Esophagus squamous epithelium (tissue), 5 donors: ENCODE measurements at regions not wholly inside any gene's neighbourhood (a gene's known extent, or its start where the extent isn't known, plus 50 kb on each side); places are given as distances from the start of the nearest gene placed in this dataset.

Experiments
- DNase-seq: peaks from one replicate; lab custom pipeline; 2025; lab: John Stamatoyannopoulos, UW
- H3K27ac ChIP-seq, 4 donors: fragments of 200-600 bp; sonication (generic); one replicate each; pipeline ENCODE4 v1.5.1; 2016 to 2019; ENCODE audit warnings: mild to moderate bottlenecking in 1 of 4
- H3K27me3 ChIP-seq, 4 donors: fragments of 200-600 bp; sonication (generic); 1 replicate in 3 of 4; 2 replicates in 1 of 4; pipeline versions ENCODE4 v1.5.1 to v1.6.0; 2017 to 2021; ENCODE audit warnings: antibody characterized with exemption in 1 of 4
- H3K36me3 ChIP-seq, 3 donors: fragments of 200-600 bp; sonication (generic); one replicate each; pipeline ENCODE4 v1.5.1; 2016 to 2019
- H3K4me1 ChIP-seq, 3 donors: fragments of 200-600 bp; sonication (generic); one replicate each; pipeline ENCODE4 v1.5.1; 2017 to 2019
- H3K4me3 ChIP-seq, 4 donors: fragments of 200-600 bp; sonication (generic); 1 replicate in 3 of 4; 2 replicates in 1 of 4; pipeline ENCODE4 v1.5.1; 2016 to 2019; ENCODE audit warnings: mild to moderate bottlenecking in 2 of 4, moderate library complexity in 1 of 4
- H3K9me3 ChIP-seq, 3 donors: fragments of 200-600 bp; sonication (generic); one replicate each; pipeline ENCODE4 v1.5.1; 2016 to 2019
- POLR2A ChIP-seq, 4 donors: fragments of 450-650 bp; IDR thresholded peaks; one replicate each; pipeline ENCODE4 v1.6.1; 2017; ENCODE audit warnings: antibody characterized with exemption in 4 of 4, mild to moderate bottlenecking in 4 of 4, moderate library complexity in 3 of 4
- WGBS, 2 donors: methylation state at CpG; one replicate each; pipeline ENCODE4 v1.1.5; 2018; 5-methylcytosine and 5-hydroxymethylcytosine counted together
- intact Hi-C: fragments of 100-400 bp; cut with DNase I; formaldehyde crosslinking; loops from one replicate; pipeline ENCODE4 v1.15.0; 2022
- TF ChIP-seq, protein P1 (sequence below), 6 experiments: fragments of 450-650 bp in 4 of 6; fragments of 200-600 bp in 2 of 6; sonication (generic) in 2 of 6; IDR thresholded peaks; one replicate each; pipeline ENCODE4 v1.5.1; 2016 to 2019; ENCODE audit warnings: antibody characterized with exemption in 6 of 6, mild to moderate bottlenecking in 4 of 6, moderate library complexity in 4 of 6
- donor health status: DM: yes; HTN: yes; CAD: no.

- Histone ChIP-seq H3K4me3 (no peak overlapping the region), H3K4me1 (no peaks in the 10 kb centered on the region), H3K9me3 (no peaks in the 10 kb centered on the region), H3K27ac (no peak overlapping the region), H3K27me3 (no peaks in the 10 kb centered on the region), H3K36me3 (no peaks in the 10 kb centered on the region)
- no peak for TF ChIP-seq POLR2A (IDR thresholded peaks at IDR 0.05)
- TF ChIP-seq, protein P1, sequence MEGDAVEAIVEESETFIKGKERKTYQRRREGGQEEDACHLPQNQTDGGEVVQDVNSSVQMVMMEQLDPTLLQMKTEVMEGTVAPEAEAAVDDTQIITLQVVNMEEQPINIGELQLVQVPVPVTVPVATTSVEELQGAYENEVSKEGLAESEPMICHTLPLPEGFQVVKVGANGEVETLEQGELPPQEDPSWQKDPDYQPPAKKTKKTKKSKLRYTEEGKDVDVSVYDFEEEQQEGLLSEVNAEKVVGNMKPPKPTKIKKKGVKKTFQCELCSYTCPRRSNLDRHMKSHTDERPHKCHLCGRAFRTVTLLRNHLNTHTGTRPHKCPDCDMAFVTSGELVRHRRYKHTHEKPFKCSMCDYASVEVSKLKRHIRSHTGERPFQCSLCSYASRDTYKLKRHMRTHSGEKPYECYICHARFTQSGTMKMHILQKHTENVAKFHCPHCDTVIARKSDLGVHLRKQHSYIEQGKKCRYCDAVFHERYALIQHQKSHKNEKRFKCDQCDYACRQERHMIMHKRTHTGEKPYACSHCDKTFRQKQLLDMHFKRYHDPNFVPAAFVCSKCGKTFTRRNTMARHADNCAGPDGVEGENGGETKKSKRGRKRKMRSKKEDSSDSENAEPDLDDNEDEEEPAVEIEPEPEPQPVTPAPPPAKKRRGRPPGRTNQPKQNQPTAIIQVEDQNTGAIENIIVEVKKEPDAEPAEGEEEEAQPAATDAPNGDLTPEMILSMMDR (IDR thresholded peaks at IDR 0.05) = no peak
- intact Hi-C loops = no loop called here
- WGBS, 2 donors = 58 to 64% methylated on average over 2 of the region's 2 CpGs
- no peak for DNase-seq
Measured at GRCh38 chr4:55723403-55723802, 87.3 kb upstream of the NMU start.

- Histone ChIP-seq H3K4me3 (no peak overlapping the region), H3K27ac (no peak overlapping the region), H3K27me3 (no peaks in the 10 kb centered on the region), H3K9me3 (no peaks in the 10 kb centered on the region), H3K36me3 (no peaks in the 10 kb centered on the region), H3K4me1 (no peaks in the 10 kb centered on the region)
- DNase-seq = no peak
- intact Hi-C loops = no loop called here
- 47 to 62% methylated on average over 4 of the region's 4 CpGs for WGBS, 2 donors
- TF ChIP-seq, protein P1 (IDR thresholded peaks at IDR 0.05) = no peak
Measured at GRCh38 chr4:55725057-55725456, 89.0 kb upstream of the NMU start.

GRCh38 chr4:55727746-55728145, 91.6 kb upstream of the NMU start:
- WGBS, 2 donors = 90 to 93% methylated on average over 2 of the region's 2 CpGs
- TF ChIP-seq POLR2A (IDR thresholded peaks at IDR 0.05) = no peak
- TF ChIP-seq, protein P1 (IDR thresholded peaks at IDR 0.05) = no peak
- H3K4me1 ChIP-seq = peaks cover 0 to 6% (median 0%) of the 10 kb centered on the region in 3 donors
- no peaks in the 10 kb centered on the region for H3K27me3 ChIP-seq
- H3K27ac ChIP-seq = no peak overlapping the region
- intact Hi-C loops = no loop called here
- no peak overlapping the region for H3K4me3 ChIP-seq
- H3K9me3 ChIP-seq = no peaks in the 10 kb centered on the region
- H3K36me3 ChIP-seq = no peaks in the 10 kb centered on the region
- no peak for DNase-seq

DNA sequence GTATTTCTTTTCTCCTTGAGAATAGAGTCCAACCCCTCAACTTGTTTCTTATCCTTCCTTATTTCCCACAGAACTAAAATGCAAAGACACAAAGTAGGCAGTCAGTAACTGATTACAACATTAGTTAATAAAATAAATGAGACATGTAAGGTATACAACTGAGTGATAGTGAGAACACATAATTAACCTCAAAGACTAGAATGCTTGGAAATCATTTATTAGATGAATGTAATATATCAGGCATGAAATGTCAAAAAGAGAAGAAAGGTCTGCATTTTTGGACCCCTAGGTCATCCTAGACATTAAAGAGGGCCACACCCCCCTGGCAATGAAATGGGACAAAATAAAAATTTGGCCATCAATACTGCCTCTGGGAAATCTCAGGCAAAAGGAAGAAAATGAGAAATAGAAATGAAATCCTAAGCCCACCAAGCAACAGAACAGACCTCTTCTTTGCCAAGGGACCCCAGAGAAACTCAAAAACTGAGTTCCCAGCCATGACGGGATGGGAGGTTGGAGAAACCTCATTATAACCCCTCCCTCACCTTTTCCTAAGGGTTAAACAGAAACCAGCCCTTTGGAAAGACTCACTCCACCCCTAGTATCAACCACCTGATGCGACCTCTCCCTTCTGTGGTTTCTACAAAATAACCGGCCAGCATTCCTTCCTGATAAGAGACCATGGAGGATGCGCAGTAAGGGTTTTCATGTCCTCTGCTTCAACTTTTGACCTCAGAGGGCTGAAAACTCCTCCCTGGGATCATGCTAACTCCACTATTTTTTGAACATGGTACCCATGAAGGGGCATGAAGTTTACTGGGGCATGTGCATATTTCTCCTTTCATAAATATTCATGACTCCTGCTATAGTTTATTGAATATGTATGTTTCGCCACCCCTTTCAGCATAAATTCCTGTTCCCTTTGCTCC, 90.0 kb upstream of the EXOC1L start:
- Histone ChIP-seq H3K4me3 (no peak overlapping the region), H3K27me3 (no peaks in the 10 kb centered on the region), H3K36me3 (no peaks in the 10 kb centered on the region), H3K9me3 (no peaks in the 10 kb centered on the region), H3K27ac (no peak overlapping the region), H3K4me1 (peaks cover 0 to 24% (median 0%) of the 10 kb centered on the region in 3 donors)
- intact Hi-C loops = no loop called here
- 84% methylated on average over 5 of the region's 5 CpGs for WGBS, 2 donors
- no peak for DNase-seq
- TF ChIP-seq POLR2A (IDR thresholded peaks at IDR 0.05) = no peak
- TF ChIP-seq, protein P1 (IDR thresholded peaks at IDR 0.05) = no peak

GRCh38 chr4:55730280-55730931, 89.2 kb upstream of the EXOC1L start:
- H3K4me3 ChIP-seq = no peak overlapping the region
- TF ChIP-seq POLR2A (IDR thresholded peaks at IDR 0.05) = no peak
- TF ChIP-seq, protein P1 (IDR thresholded peaks at IDR 0.05) = no peak
- intact Hi-C loops = no loop called here
- H3K27me3 ChIP-seq = no peaks in the 10 kb centered on the region
- H3K36me3 ChIP-seq = no peaks in the 10 kb centered on the region
- 88 to 97% methylated on average over 2 of the region's 2 CpGs for WGBS, 2 donors
- H3K4me1 ChIP-seq = peaks cover 0 to 27% (median 0%) of the 10 kb centered on the region in 3 donors
- H3K9me3 ChIP-seq = no peaks in the 10 kb centered on the region
- H3K27ac ChIP-seq = no peak overlapping the region
- no peak for DNase-seq
